Panc1 (cell line): ENCODE measurements at regions not wholly inside any gene's neighbourhood (a gene's known extent, or its start where the extent isn't known, plus 50 kb on each side); places are given as distances from the start of the nearest gene placed in this dataset.

ENCODE experiments used
- TF ChIP-seq, protein P1 (sequence below): fragments of 450-650 bp; IDR thresholded peaks from 2 replicates; pipeline ENCODE4 v1.5.1; 2017; ENCODE audit warnings: mild to moderate bottlenecking
- TF ChIP-seq, protein P2 (sequence below), 2 experiments: IDR thresholded peaks; 2 replicates each; pipeline ENCODE4 v1.6.1; 2011 to 2012; ENCODE audit warnings: low read depth in 2 of 2, control low read depth in 1 of 2, low read length in 1 of 2, mild to moderate bottlenecking in 1 of 2, moderate library complexity in 1 of 2; ENCODE audit not compliant: insufficient read depth in 1 of 2

DNA sequence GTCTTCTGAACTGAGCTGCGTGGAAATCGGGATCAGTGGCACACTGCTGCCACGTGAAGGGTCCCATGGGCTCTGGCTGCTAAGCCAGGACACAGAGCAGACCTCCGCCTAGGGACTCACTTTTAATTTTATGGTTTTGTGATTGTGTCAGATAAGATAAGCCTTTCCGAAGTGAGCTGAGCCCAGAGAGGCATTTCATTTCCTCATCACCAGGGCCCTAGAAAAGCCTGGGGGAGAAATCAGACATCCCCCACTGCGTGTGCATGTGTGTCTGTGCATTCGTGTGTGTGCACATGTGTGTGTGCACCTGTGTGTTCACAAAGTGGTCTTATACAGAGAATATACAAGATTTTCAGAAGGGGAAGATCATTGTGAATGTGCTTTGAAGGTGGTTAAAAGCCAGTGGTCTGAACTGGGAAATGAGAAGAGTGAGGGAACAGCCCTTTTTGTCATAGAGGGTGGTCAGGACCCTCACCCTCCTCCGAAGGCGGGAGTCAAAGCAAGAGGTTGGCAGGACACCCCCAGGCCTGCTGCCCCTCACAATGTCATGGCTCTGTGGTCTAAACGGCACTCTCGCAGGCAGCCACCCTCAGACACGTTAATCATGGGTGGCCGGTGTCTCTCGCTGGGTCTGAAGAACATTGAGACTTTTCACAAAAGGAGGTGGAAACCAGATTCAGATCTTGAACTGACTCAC lies 176.1 kb upstream of the PFKP start:
- TF ChIP-seq, protein P1, sequence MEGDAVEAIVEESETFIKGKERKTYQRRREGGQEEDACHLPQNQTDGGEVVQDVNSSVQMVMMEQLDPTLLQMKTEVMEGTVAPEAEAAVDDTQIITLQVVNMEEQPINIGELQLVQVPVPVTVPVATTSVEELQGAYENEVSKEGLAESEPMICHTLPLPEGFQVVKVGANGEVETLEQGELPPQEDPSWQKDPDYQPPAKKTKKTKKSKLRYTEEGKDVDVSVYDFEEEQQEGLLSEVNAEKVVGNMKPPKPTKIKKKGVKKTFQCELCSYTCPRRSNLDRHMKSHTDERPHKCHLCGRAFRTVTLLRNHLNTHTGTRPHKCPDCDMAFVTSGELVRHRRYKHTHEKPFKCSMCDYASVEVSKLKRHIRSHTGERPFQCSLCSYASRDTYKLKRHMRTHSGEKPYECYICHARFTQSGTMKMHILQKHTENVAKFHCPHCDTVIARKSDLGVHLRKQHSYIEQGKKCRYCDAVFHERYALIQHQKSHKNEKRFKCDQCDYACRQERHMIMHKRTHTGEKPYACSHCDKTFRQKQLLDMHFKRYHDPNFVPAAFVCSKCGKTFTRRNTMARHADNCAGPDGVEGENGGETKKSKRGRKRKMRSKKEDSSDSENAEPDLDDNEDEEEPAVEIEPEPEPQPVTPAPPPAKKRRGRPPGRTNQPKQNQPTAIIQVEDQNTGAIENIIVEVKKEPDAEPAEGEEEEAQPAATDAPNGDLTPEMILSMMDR, result no peak
- TF ChIP-seq, protein P2, sequence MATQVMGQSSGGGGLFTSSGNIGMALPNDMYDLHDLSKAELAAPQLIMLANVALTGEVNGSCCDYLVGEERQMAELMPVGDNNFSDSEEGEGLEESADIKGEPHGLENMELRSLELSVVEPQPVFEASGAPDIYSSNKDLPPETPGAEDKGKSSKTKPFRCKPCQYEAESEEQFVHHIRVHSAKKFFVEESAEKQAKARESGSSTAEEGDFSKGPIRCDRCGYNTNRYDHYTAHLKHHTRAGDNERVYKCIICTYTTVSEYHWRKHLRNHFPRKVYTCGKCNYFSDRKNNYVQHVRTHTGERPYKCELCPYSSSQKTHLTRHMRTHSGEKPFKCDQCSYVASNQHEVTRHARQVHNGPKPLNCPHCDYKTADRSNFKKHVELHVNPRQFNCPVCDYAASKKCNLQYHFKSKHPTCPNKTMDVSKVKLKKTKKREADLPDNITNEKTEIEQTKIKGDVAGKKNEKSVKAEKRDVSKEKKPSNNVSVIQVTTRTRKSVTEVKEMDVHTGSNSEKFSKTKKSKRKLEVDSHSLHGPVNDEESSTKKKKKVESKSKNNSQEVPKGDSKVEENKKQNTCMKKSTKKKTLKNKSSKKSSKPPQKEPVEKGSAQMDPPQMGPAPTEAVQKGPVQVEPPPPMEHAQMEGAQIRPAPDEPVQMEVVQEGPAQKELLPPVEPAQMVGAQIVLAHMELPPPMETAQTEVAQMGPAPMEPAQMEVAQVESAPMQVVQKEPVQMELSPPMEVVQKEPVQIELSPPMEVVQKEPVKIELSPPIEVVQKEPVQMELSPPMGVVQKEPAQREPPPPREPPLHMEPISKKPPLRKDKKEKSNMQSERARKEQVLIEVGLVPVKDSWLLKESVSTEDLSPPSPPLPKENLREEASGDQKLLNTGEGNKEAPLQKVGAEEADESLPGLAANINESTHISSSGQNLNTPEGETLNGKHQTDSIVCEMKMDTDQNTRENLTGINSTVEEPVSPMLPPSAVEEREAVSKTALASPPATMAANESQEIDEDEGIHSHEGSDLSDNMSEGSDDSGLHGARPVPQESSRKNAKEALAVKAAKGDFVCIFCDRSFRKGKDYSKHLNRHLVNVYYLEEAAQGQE (IDR thresholded peaks at IDR 0.05; ENCODE audit: insufficient read depth in 1 of 2, low read depth in 2 of 2, low read length in 1 of 2), result no peak
